Mucosa of descending colon (tissue), 3 donors: ENCODE measurements at regions not wholly inside any gene's neighbourhood (a gene's known extent, or its start where the extent isn't known, plus 50 kb on each side); places are given as distances from the start of the nearest gene placed in this dataset.
A peak's percentile ranks its signal among the peaks of the same experiment; 100 is the strongest.
"Not testable (repeated sequence)": the region's sequence is repeated elsewhere in the genome, so short reads cannot be mapped to it uniquely, and the experiment has no call there.

Experiments used
- ATAC-seq: fragments of 200-7000 bp; cut with Tn5 transposase; one replicate; pipeline ENCODE4 v1.9.1; 2020; ENCODE audit warnings: mild to moderate bottlenecking, moderate library complexity
- DNase-seq, 3 donors: peaks; one replicate each; pipeline ENCODE4 v3.0.0-alpha.2; 2020
- H3K36me3 ChIP-seq: fragments of 200-600 bp; one replicate; pipeline ENCODE4 v1.8.0; 2021; ENCODE audit warnings: low read depth, mild to moderate bottlenecking
- H3K4me1 ChIP-seq: fragments of 200-600 bp; one replicate; pipeline ENCODE4 v1.8.0; 2021; ENCODE audit warnings: low read depth, mild to moderate bottlenecking
- H3K4me3 ChIP-seq: fragments of 200-600 bp; one replicate; pipeline ENCODE4 v1.8.0; 2021; ENCODE audit warnings: mild to moderate bottlenecking
- H3K9me3 ChIP-seq: fragments of 200-600 bp; one replicate; pipeline ENCODE4 v1.8.0; 2021; ENCODE audit warnings: mild to moderate bottlenecking
- CTCF ChIP-seq: fragments of 200-600 bp; IDR thresholded peaks from one replicate; pipeline ENCODE4 v1.8.0; 2022; ENCODE audit warnings: antibody characterized with exemption, mild to moderate bottlenecking
- intact Hi-C, 2 donors: fragments of 100-400 bp; cut with DNase I in 1 of 2; cut with micrococcal nuclease in 1 of 2; formaldehyde crosslinking; loops; one replicate each; pipeline versions ENCODE4 v1.11.0 to v1.11.1; 2022; cut with DNase I, micrococcal nuclease
- donor health status: DM: no; HTN: no; CAD: no; lungs with moderate emphysema.
- donor health status: DM: no; HTN: no; CAD: no.
- donor health status: DM: no; HTN: yes; CAD: no.

- H3K36me3 ChIP-seq = no peaks in the 10 kb centered on the region
- peaks cover 7% of the 10 kb centered on the region for H3K9me3 ChIP-seq
- no peak overlapping the region for H3K4me3 ChIP-seq
- H3K4me1 ChIP-seq = no peaks in the 10 kb centered on the region
- intact Hi-C loops = no loop called here
- ATAC-seq (no peak), DNase-seq (no peak)
- TF ChIP-seq CTCF = no peak
Observed at GRCh38 chr20:12111431-12112088, 193.9 kb downstream of the BTBD3 start.

- no peak for TF ChIP-seq CTCF
- intact Hi-C loops = no loop called here
- no peak for DNase-seq
- H3K4me1 ChIP-seq = no peaks in the 10 kb centered on the region
- ATAC-seq = no peak
- H3K36me3 ChIP-seq = no peaks in the 10 kb centered on the region
- H3K4me3 ChIP-seq = no peak overlapping the region
- H3K9me3 ChIP-seq = peaks cover 3% of the 10 kb centered on the region
Observed at GRCh38 chr20:12112089-12112474, 194.4 kb downstream of the BTBD3 start.

GRCh38 chr20:12112665-12113064 is 195.0 kb downstream of the BTBD3 start:
- no peak for DNase-seq
- ATAC-seq = no peak
- Histone ChIP-seq H3K36me3 (no peaks in the 10 kb centered on the region), H3K4me1 (no peaks in the 10 kb centered on the region), H3K4me3 (no peak overlapping the region), H3K9me3 (no peaks in the 10 kb centered on the region)
- TF ChIP-seq CTCF = no peak
- intact Hi-C loops = no loop called here

- ATAC-seq = no peak
- H3K36me3 ChIP-seq = no peaks in the 10 kb centered on the region
- no peaks in the 10 kb centered on the region for H3K4me1 ChIP-seq
- intact Hi-C loops = no loop called here
- H3K4me3 ChIP-seq = no peak overlapping the region
- H3K9me3 ChIP-seq = no peaks in the 10 kb centered on the region
- TF ChIP-seq CTCF = no peak
- DNase-seq = no peak
Observed at GRCh38 chr20:12113075-12113467, 195.4 kb downstream of the BTBD3 start.

- ATAC-seq (peak; percentile 67), DNase-seq (peak in 1 of 3 donors; percentile 19)
- Histone ChIP-seq H3K9me3 (no peaks in the 10 kb centered on the region), H3K4me1 (no peaks in the 10 kb centered on the region), H3K36me3 (no peaks in the 10 kb centered on the region), H3K4me3 (no peak overlapping the region)
- no peak for TF ChIP-seq CTCF
- intact Hi-C loops = no loop called here
Observed at GRCh38 chr20:12113468-12114371, 196.0 kb downstream of the BTBD3 start.

- H3K9me3 ChIP-seq, ATAC-seq, H3K4me1 ChIP-seq, intact Hi-C loops, H3K4me3 ChIP-seq, H3K36me3 ChIP-seq: not testable (repeated sequence)
- peak; percentile 40 to 48 (median 45) for DNase-seq
Observed at GRCh38 chr20:12129114-12129513, 211.4 kb downstream of the BTBD3 start.

- H3K36me3 ChIP-seq, intact Hi-C loops, H3K4me1 ChIP-seq, H3K9me3 ChIP-seq, H3K4me3 ChIP-seq, ATAC-seq: not testable (repeated sequence)
- peak in 1 of 3 donors; percentile 22 for DNase-seq
Observed at GRCh38 chr20:12129532-12129931, 211.8 kb downstream of the BTBD3 start.
